ENCODE measurements at regions not wholly inside any gene's neighbourhood (a gene's known extent, or its start where the extent isn't known, plus 50 kb on each side); places are given as distances from the start of the nearest gene placed in this dataset.

DNA sequence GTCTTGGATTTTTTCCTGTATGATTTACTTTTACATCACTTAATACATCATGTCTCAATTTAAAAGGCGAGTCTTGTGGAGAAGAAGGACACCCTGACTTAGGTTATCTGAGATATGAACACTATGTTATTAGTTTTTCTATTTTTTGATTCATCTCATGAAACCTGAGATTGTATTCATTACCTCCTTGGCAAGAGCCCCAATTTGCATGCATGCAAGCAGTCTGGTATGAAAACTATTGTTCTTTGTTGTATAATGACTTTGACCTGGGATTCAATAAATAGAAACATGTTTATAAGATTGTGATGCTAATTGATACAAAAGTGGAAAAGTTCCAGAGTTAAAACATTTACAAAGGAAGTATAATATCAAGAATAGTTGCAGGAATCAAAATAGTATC lies 576.1 kb downstream of the NOVA1 start:
- no peaks in the 10 kb centered on the region for H3K9me3 ChIP-seq (ENCODE audit: low read depth, low read length, poor library complexity, severe bottlenecking)
- CTCF ChIA-PET: no interaction called here
- intact Hi-C loops (cut with micrococcal nuclease; ENCODE audit: unreplicated experiment): no loop called here
- no peaks in the 10 kb centered on the region for H3K36me3 ChIP-seq (ENCODE audit: insufficient read depth, low read length, poor library complexity, severe bottlenecking)
- DNase-seq (ENCODE audit: low spot score): no peak
- H3K27ac ChIP-seq (ENCODE audit: low read depth, low read length, poor library complexity, severe bottlenecking): no peak overlapping the region
- no TSS peak for BruUV-seq (replicated peaks)
- POLR2A ChIA-PET (ENCODE audit: low non-redundant PET): no interaction called here
- no peaks in the 10 kb centered on the region for H3K4me1 ChIP-seq (ENCODE audit: insufficient read depth, low read length, poor library complexity, severe bottlenecking)
- H3K4me3 ChIP-seq (ENCODE audit: low read depth, low read length, poor library complexity, severe bottlenecking): no peak overlapping the region
- no peaks in the 10 kb centered on the region for H3K27me3 ChIP-seq (replicated peaks; ENCODE audit: insufficient read depth, low read depth, low read length, poor library complexity)
- TF ChIP-seq CTCF (conservative IDR thresholded peaks at IDR 0.05; ENCODE audit: low read depth, low read length): no peak
- TF ChIP-seq EZH2 (IDR thresholded peaks at IDR 0.05; ENCODE audit: borderline replicate concordance, low read depth, low read length, poor library complexity, severe bottlenecking): no peak

DNA sequence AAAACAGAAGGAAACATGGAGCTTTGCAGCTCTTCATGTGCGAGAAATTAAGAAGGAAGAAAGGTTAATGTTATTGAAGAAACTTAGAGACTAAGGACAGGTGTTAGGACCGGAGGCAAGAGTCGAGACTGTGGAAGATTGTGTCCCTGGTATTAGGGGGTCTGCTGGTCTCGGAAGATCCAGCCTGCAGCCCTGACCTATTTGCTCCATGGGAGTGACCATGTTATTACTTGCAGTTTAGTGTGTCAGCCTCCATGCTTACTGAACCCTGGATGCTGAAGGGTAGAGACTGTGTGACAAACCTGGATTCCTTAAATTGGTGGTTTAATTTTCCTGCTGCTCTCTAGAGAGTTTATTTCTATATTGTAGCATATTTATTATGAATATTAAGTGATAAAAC lies 580.6 kb downstream of the NOVA1 start:
- POLR2A ChIA-PET (ENCODE audit: low non-redundant PET): no interaction called here
- no peak overlapping the region for H3K27ac ChIP-seq (ENCODE audit: low read depth, low read length, poor library complexity, severe bottlenecking)

GRCh38 chr14:26008290-26008689 lies 589.5 kb downstream of the NOVA1 start:
- H3K4me3 ChIP-seq (ENCODE audit: low read depth, low read length, poor library complexity, severe bottlenecking): no peak overlapping the region
- H3K27ac ChIP-seq (ENCODE audit: low read depth, low read length, poor library complexity, severe bottlenecking): no peak overlapping the region
- H3K27me3 ChIP-seq (replicated peaks; ENCODE audit: insufficient read depth, low read depth, low read length, poor library complexity): no peaks in the 10 kb centered on the region
- H3K36me3 ChIP-seq (ENCODE audit: insufficient read depth, low read length, poor library complexity, severe bottlenecking): no peaks in the 10 kb centered on the region
- peak; percentile 66 for DNase-seq (ENCODE audit: low spot score)
- intact Hi-C loops (cut with micrococcal nuclease; ENCODE audit: unreplicated experiment): loop anchor here (10.0 kb wide), 1 partner anchor 173 kb away; no protein-coding TSS in a partner anchor
- BruUV-seq (replicated peaks): no TSS peak
- TF ChIP-seq CTCF (conservative IDR thresholded peaks at IDR 0.05; ENCODE audit: low read depth, low read length) (peak; percentile 61), EZH2 (IDR thresholded peaks at IDR 0.05; ENCODE audit: borderline replicate concordance, low read depth, low read length, poor library complexity, severe bottlenecking) (no peak)
- no peaks in the 10 kb centered on the region for H3K4me1 ChIP-seq (ENCODE audit: insufficient read depth, low read length, poor library complexity, severe bottlenecking)
- H3K9me3 ChIP-seq (ENCODE audit: low read depth, low read length, poor library complexity, severe bottlenecking): no peaks in the 10 kb centered on the region
- ChIA-PET CTCF (no interaction called here), POLR2A (ENCODE audit: low non-redundant PET) (interaction anchor here (0.6 kb wide), 2 partner anchors 12 to 94 kb away, joined by 3 read pairs; no protein-coding TSS in a partner anchor)

More for the DNA sequence above, 580.6 kb downstream of the NOVA1 start:
- intact Hi-C loops (cut with micrococcal nuclease; ENCODE audit: unreplicated experiment): no loop called here
- TF ChIP-seq EZH2 (IDR thresholded peaks at IDR 0.05; ENCODE audit: borderline replicate concordance, low read depth, low read length, poor library complexity, severe bottlenecking) (no peak), CTCF (conservative IDR thresholded peaks at IDR 0.05; ENCODE audit: low read depth, low read length) (no peak)
- Histone ChIP-seq H3K4me1 (ENCODE audit: insufficient read depth, low read length, poor library complexity, severe bottlenecking) (no peaks in the 10 kb centered on the region), H3K9me3 (ENCODE audit: low read depth, low read length, poor library complexity, severe bottlenecking) (no peaks in the 10 kb centered on the region), H3K4me3 (ENCODE audit: low read depth, low read length, poor library complexity, severe bottlenecking) (no peak overlapping the region), H3K27me3 (replicated peaks; ENCODE audit: insufficient read depth, low read depth, low read length, poor library complexity) (no peaks in the 10 kb centered on the region), H3K36me3 (ENCODE audit: insufficient read depth, low read length, poor library complexity, severe bottlenecking) (no peaks in the 10 kb centered on the region)
- no TSS peak for BruUV-seq (replicated peaks)
- DNase-seq (ENCODE audit: low spot score): no peak
- CTCF ChIA-PET: no interaction called here

All from A673 (cell line).